HEK293 (cell line): ENCODE measurements at regions not wholly inside any gene's neighbourhood (a gene's known extent, or its start where the extent isn't known, plus 50 kb on each side); places are given as distances from the start of the nearest gene placed in this dataset.

Experiments used
- GFI1B ChIP-seq: fragments of 450-650 bp; formaldehyde crosslinking; IDR thresholded peaks from 2 replicates; pipeline ENCODE4 v1.5.1; 2016; ENCODE audit warnings: missing biosample characterization, missing genetic modification characterization
- KLF10 ChIP-seq: fragments of 450-650 bp; IDR thresholded peaks from 2 replicates; pipeline ENCODE4 v1.5.1; 2018; ENCODE audit warnings: missing biosample characterization, mild to moderate bottlenecking, missing genetic modification characterization
- PRDM6 ChIP-seq: fragments of 450-650 bp; formaldehyde crosslinking; IDR thresholded peaks from 2 replicates; pipeline ENCODE4 v1.5.1; 2017; ENCODE audit warnings: missing biosample characterization, missing genetic modification characterization
- ZNF280D ChIP-seq: fragments of 450-650 bp; formaldehyde crosslinking; IDR thresholded peaks from 2 replicates; pipeline ENCODE4 v1.5.1; 2016; ENCODE audit warnings: missing biosample characterization, missing genetic modification characterization
- ZNF311 ChIP-seq: fragments of 450-650 bp; formaldehyde crosslinking; IDR thresholded peaks from 2 replicates; pipeline ENCODE4 v1.5.1; 2017; ENCODE audit warnings: missing biosample characterization, missing genetic modification characterization, borderline replicate concordance
- ZNF514 ChIP-seq: fragments of 450-650 bp; formaldehyde crosslinking; IDR thresholded peaks from 2 replicates; pipeline ENCODE4 v1.5.1; 2016; ENCODE audit warnings: missing biosample characterization, missing genetic modification characterization
- ZNF558 ChIP-seq: fragments of 450-650 bp; formaldehyde crosslinking; IDR thresholded peaks from 2 replicates; pipeline ENCODE4 v1.5.1; 2016; ENCODE audit warnings: missing biosample characterization, missing genetic modification characterization
- ZNF837 ChIP-seq: fragments of 450-650 bp; formaldehyde crosslinking; IDR thresholded peaks from 2 replicates; pipeline ENCODE4 v1.5.1; 2016; ENCODE audit warnings: missing biosample characterization, missing genetic modification characterization
- TF ChIP-seq, protein P1 (sequence below): fragments of 450-650 bp; formaldehyde crosslinking; IDR thresholded peaks from 2 replicates; pipeline ENCODE4 v1.5.1; 2016; ENCODE audit warnings: missing biosample characterization, missing genetic modification characterization
- TF ChIP-seq, protein P2 (sequence below): fragments of 450-650 bp; formaldehyde crosslinking; IDR thresholded peaks from 2 replicates; pipeline ENCODE4 v1.5.1; 2016; ENCODE audit warnings: missing biosample characterization, missing genetic modification characterization
- TF ChIP-seq, protein P3 (sequence below): sonication (generic); formaldehyde crosslinking; IDR thresholded peaks from 2 replicates; pipeline ENCODE4 v1.8.1; 2022; ENCODE audit warnings: mild to moderate bottlenecking, moderate library complexity, missing genetic modification reagents

GRCh38 chr5:56383761-56384160 lies 150.6 kb upstream of the ANKRD55 start:
- TF ChIP-seq ZNF280D (tag by site-specific recombination) (no peak), ZNF514 (no peak), ZNF837 (tag by site-specific recombination) (no peak), ZNF311 (tag by site-specific recombination) (no peak), GFI1B (tag by site-specific recombination) (no peak), PRDM6 (tag by site-specific recombination) (no peak), KLF10 (tag by site-specific recombination) (no peak), ZNF558 (tag by site-specific recombination) (no peak)
- TF ChIP-seq, protein P1, sequence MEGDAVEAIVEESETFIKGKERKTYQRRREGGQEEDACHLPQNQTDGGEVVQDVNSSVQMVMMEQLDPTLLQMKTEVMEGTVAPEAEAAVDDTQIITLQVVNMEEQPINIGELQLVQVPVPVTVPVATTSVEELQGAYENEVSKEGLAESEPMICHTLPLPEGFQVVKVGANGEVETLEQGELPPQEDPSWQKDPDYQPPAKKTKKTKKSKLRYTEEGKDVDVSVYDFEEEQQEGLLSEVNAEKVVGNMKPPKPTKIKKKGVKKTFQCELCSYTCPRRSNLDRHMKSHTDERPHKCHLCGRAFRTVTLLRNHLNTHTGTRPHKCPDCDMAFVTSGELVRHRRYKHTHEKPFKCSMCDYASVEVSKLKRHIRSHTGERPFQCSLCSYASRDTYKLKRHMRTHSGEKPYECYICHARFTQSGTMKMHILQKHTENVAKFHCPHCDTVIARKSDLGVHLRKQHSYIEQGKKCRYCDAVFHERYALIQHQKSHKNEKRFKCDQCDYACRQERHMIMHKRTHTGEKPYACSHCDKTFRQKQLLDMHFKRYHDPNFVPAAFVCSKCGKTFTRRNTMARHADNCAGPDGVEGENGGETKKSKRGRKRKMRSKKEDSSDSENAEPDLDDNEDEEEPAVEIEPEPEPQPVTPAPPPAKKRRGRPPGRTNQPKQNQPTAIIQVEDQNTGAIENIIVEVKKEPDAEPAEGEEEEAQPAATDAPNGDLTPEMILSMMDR (tag by site-specific recombination), result no peak
- TF ChIP-seq, protein P2, sequence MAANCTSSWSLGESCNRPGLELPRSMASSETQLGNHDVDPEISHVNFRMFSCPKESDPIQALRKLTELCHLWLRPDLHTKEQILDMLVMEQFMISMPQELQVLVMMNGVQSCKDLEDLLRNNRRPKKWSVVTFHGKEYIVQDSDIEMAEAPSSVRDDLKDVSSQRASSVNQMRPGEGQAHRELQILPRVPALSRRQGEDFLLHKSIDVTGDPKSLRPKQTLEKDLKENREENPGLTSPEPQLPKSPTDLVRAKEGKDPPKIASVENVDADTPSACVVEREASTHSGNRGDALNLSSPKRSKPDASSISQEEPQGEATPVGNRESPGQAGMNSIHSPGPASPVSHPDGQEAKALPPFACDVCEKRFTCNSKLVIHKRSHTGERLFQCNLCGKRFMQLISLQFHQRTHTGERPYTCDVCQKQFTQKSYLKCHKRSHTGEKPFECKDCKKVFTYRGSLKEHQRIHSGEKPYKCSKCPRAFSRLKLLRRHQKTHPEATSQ (tag by site-specific recombination), result no peak
- TF ChIP-seq, protein P3, sequence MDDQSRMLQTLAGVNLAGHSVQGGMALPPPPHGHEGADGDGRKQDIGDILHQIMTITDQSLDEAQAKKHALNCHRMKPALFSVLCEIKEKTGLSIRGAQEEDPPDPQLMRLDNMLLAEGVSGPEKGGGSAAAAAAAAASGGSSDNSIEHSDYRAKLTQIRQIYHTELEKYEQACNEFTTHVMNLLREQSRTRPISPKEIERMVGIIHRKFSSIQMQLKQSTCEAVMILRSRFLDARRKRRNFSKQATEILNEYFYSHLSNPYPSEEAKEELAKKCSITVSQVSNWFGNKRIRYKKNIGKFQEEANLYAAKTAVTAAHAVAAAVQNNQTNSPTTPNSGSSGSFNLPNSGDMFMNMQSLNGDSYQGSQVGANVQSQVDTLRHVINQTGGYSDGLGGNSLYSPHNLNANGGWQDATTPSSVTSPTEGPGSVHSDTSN (CRISPR knock-in tag), result no peak
